ENCODE measurements at regions not wholly inside any gene's neighbourhood (a gene's known extent, or its start where the extent isn't known, plus 50 kb on each side); places are given as distances from the start of the nearest gene placed in this dataset.
A peak's percentile ranks its signal among the peaks of the same experiment; 100 is the strongest.

DNA sequence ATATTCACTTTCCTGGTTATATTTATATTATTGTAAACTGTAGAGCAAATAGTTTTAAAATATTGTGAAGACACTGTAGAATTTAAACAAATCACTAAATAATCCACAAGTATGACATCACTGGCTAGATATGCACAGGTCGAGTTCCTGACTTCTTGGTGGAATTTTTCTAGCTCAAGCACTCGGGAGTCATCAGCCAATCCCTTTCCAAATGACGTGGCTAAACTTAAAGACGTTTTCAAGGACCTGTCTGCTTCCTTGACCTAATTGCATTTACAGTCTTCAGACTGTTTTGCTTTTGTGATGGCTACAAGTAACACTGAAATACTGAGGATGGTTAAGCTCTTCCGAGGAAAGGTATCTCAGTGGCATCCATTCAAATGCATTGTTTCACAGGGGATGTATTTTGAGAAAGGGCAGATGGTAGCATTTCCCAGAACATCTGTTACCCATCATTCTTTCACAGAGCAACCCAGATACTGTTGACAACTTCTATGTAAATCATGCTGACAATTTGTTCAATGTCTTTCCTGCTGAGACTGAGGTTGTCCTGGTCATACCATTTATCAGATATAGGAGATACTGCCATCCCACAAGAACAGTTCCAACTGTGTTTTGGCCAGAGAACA is 262.8 kb downstream of the CDH10 start:
- Histone ChIP-seq H3K79me2 (ENCODE audit: insufficient read depth, low read depth, low read length) (no peaks in the 10 kb centered on the region), H3K27ac (ENCODE audit: low read depth, low read length, poor library complexity, severe bottlenecking) (peak overlapping the region; percentile 35), H3K4me1 (ENCODE audit: insufficient read depth, low read length, poor library complexity, severe bottlenecking) (peaks cover 48% of the 10 kb centered on the region), H3K9me3 (ENCODE audit: low read length) (peaks cover 10% of the 10 kb centered on the region; the same call in 1 of the 2 replicates), H3K36me3 (ENCODE audit: insufficient read depth, low read length) (no peaks in the 10 kb centered on the region), H2AFZ (ENCODE audit: low read length) (peak overlapping the region; percentile 75), H3K9me2 (ENCODE audit: insufficient read depth, low read length) (no peaks in the 10 kb centered on the region), H3K4me2 (ENCODE audit: low read length) (peak overlapping the region; percentile 67), H4K20me1 (ENCODE audit: insufficient read depth, low read length) (no peaks in the 10 kb centered on the region), H3K4me3 (ENCODE audit: low read depth, low read length, poor library complexity, severe bottlenecking) (peak overlapping the region; percentile 42)
- POLR2A ChIA-PET: no interaction called here
- intact Hi-C loops (cut with micrococcal nuclease; ENCODE audit: unreplicated experiment): no loop called here
- TF ChIP-seq EZH2phosphoT487 (IDR thresholded peaks at IDR 0.05; ENCODE audit: borderline replicate concordance, low read depth, low read length): no peak
- TF ChIP-seq, protein P1, sequence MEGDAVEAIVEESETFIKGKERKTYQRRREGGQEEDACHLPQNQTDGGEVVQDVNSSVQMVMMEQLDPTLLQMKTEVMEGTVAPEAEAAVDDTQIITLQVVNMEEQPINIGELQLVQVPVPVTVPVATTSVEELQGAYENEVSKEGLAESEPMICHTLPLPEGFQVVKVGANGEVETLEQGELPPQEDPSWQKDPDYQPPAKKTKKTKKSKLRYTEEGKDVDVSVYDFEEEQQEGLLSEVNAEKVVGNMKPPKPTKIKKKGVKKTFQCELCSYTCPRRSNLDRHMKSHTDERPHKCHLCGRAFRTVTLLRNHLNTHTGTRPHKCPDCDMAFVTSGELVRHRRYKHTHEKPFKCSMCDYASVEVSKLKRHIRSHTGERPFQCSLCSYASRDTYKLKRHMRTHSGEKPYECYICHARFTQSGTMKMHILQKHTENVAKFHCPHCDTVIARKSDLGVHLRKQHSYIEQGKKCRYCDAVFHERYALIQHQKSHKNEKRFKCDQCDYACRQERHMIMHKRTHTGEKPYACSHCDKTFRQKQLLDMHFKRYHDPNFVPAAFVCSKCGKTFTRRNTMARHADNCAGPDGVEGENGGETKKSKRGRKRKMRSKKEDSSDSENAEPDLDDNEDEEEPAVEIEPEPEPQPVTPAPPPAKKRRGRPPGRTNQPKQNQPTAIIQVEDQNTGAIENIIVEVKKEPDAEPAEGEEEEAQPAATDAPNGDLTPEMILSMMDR (conservative IDR thresholded peaks at IDR 0.05; ENCODE audit: low read length): no peak
- CTCF ChIA-PET (ENCODE audit: unreplicated experiment): no interaction called here
- no TSS peak for BruUV-seq (replicated peaks)
- peak; percentile 19 for DNase-seq (ENCODE audit: low spot score)

DNA sequence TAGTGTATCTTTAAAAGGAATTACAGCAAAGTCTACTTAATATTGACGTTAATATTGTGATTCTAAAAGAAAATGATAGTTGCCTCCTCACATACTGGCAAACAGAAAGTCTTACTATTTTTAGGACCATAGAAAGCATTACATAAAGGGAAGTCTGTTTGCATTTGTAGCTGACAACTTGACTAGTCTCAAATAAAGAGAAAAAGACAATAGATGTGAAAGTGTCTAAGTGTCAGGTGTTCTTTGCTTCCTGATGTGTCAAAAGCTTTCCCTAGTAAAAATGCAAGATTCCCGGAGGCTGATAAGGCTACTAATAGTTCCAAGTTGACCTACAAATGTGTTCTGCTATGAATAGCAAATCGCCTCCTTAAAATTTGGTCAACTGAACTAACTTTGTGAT is 259.7 kb downstream of the CDH10 start:
- Histone ChIP-seq H3K4me1 (ENCODE audit: insufficient read depth, low read length, poor library complexity, severe bottlenecking) (peaks cover 31% of the 10 kb centered on the region), H3K4me2 (ENCODE audit: low read length) (peak overlapping the region; percentile 61), H2AFZ (ENCODE audit: low read length) (peak overlapping the region; percentile 95), H3K79me2 (ENCODE audit: insufficient read depth, low read depth, low read length) (no peaks in the 10 kb centered on the region), H3K4me3 (ENCODE audit: low read depth, low read length, poor library complexity, severe bottlenecking) (peak overlapping the region; percentile 41), H3K36me3 (ENCODE audit: insufficient read depth, low read length) (no peaks in the 10 kb centered on the region), H3K27ac (ENCODE audit: low read depth, low read length, poor library complexity, severe bottlenecking) (peak overlapping the region; percentile 86), H3K9me2 (ENCODE audit: insufficient read depth, low read length) (no peaks in the 10 kb centered on the region), H3K9me3 (ENCODE audit: low read length) (peaks cover 17% of the 10 kb centered on the region; the same call in 1 of the 2 replicates), H4K20me1 (ENCODE audit: insufficient read depth, low read length) (no peaks in the 10 kb centered on the region)
- DNase-seq (ENCODE audit: low spot score): peak; percentile 39
- ChIA-PET CTCF (ENCODE audit: unreplicated experiment) (no interaction called here), POLR2A (interaction anchor here (0.7 to 1.6 kb wide), 3 partner anchors 9 to 44 kb away, joined by 3 to 5 read pairs (median 5); no protein-coding TSS in a partner anchor)
- intact Hi-C loops (cut with micrococcal nuclease; ENCODE audit: unreplicated experiment): no loop called here
- no peak for TF ChIP-seq EZH2phosphoT487 (IDR thresholded peaks at IDR 0.05; ENCODE audit: borderline replicate concordance, low read depth, low read length)
- TF ChIP-seq, protein P1 (conservative IDR thresholded peaks at IDR 0.05; ENCODE audit: low read length): no peak
- no TSS peak for BruUV-seq (replicated peaks)

DNA sequence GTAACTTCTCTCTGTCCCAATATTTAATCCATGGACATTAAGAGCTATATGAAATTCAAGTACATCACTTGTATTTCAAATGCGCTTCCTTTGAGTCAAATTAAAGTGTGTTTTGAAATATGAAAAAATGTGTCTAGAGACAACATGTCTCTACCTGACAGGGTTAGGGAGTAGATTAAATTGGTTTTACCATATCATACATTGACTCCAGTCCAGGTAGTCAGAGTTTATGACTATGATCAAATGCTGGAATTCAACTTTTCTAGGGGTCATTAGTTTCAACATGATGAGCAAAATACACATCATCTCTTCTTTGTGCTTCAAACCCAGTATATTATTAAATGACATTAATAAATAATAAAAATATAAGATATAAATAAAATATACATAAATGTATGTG is 259.2 kb downstream of the CDH10 start:
- H3K36me3 ChIP-seq (ENCODE audit: insufficient read depth, low read length): no peaks in the 10 kb centered on the region
- CTCF ChIA-PET (ENCODE audit: unreplicated experiment): no interaction called here
- peak overlapping the region; percentile 95; the same call in 1 of the 2 replicates for H2AFZ ChIP-seq (ENCODE audit: low read length)
- TF ChIP-seq, protein P1 (conservative IDR thresholded peaks at IDR 0.05; ENCODE audit: low read length): no peak
- TF ChIP-seq EZH2phosphoT487 (IDR thresholded peaks at IDR 0.05; ENCODE audit: borderline replicate concordance, low read depth, low read length): no peak
- BruUV-seq (replicated peaks): no TSS peak
- POLR2A ChIA-PET: interaction anchor here (1.1 to 1.6 kb wide), 2 partner anchors 9 kb away, joined by 5 read pairs; no protein-coding TSS in a partner anchor
- peak overlapping the region; percentile 86 for H3K27ac ChIP-seq (ENCODE audit: low read depth, low read length, poor library complexity, severe bottlenecking)
- no peak overlapping the region for H3K4me3 ChIP-seq (ENCODE audit: low read depth, low read length, poor library complexity, severe bottlenecking)
- peaks cover 31% of the 10 kb centered on the region for H3K4me1 ChIP-seq (ENCODE audit: insufficient read depth, low read length, poor library complexity, severe bottlenecking)
- H3K79me2 ChIP-seq (ENCODE audit: insufficient read depth, low read depth, low read length): no peaks in the 10 kb centered on the region
- H3K4me2 ChIP-seq (ENCODE audit: low read length): peak overlapping the region; percentile 61; the same call in 1 of the 2 replicates
- no peaks in the 10 kb centered on the region for H3K9me2 ChIP-seq (ENCODE audit: insufficient read depth, low read length)
- H3K9me3 ChIP-seq (ENCODE audit: low read length): peaks cover 17% of the 10 kb centered on the region; the same call in 1 of the 2 replicates
- no peak for DNase-seq (ENCODE audit: low spot score)
- H4K20me1 ChIP-seq (ENCODE audit: insufficient read depth, low read length): no peaks in the 10 kb centered on the region
- intact Hi-C loops (cut with micrococcal nuclease; ENCODE audit: unreplicated experiment): no loop called here

Measured in OCI-LY7 (cell line).